Neural cell (in vitro differentiated cells): ENCODE measurements at regions not wholly inside any gene's neighbourhood (a gene's known extent, or its start where the extent isn't known, plus 50 kb on each side); places are given as distances from the start of the nearest gene placed in this dataset.

ENCODE experiments used
- H2AFZ ChIP-seq: fragments of 200-600, 300-800 bp; sonication (generic), shearing (Covaris generic); 2 replicates; pipeline ENCODE4 v1.6.0; 2014; ENCODE audit warnings: low read depth, mild to moderate bottlenecking, antibody characterized with exemption, low read length, moderate library complexity
- H3F3A ChIP-seq: fragments of 200-600 bp; shearing (Covaris generic); 2 replicates; pipeline ENCODE4 v1.6.1; 2016; ENCODE audit warnings: mild to moderate bottlenecking, moderate library complexity, mixed read lengths, antibody characterized with exemption, low read length; ENCODE audit not compliant: insufficient read depth, poor library complexity, severe bottlenecking
- H3K27ac ChIP-seq: fragments of 200-600, 300-800 bp; sonication (generic), shearing (Covaris generic); 2 replicates; pipeline ENCODE4 v1.5.1; 2014; ENCODE audit warnings: mild to moderate bottlenecking, low read length, moderate library complexity
- H3K27me3 ChIP-seq: fragments of 300-800, 200-600 bp; sonication (generic), shearing (Covaris generic); 2 replicates; pipeline ENCODE4 v1.6.0; 2014; ENCODE audit warnings: mild to moderate bottlenecking, low read depth, low read length, moderate library complexity; ENCODE audit not compliant: insufficient read depth
- H3K36me3 ChIP-seq: fragments of 300-800, 200-600 bp; sonication (generic), shearing (Covaris generic); 2 replicates; pipeline ENCODE4 v1.5.1; 2014; ENCODE audit warnings: mild to moderate bottlenecking, antibody characterized with exemption, low read length, moderate library complexity; ENCODE audit not compliant: insufficient read depth
- H3K4me2 ChIP-seq: fragments of 300-800, 200-600 bp; sonication (generic), shearing (Covaris generic); 2 replicates; pipeline ENCODE4 v1.6.0; 2014; ENCODE audit warnings: mild to moderate bottlenecking, low read length
- H3K4me3 ChIP-seq: fragments of 300-800, 200-600 bp; sonication (generic), shearing (Covaris generic); 2 replicates; pipeline ENCODE4 v1.5.1; 2014; ENCODE audit warnings: mild to moderate bottlenecking, low read length, moderate library complexity
- H3K79me2 ChIP-seq: fragments of 200-600 bp; shearing (Covaris generic); replicated peaks from 2 replicates; pipeline ENCODE4 v1.6.0; 2014; ENCODE audit warnings: mild to moderate bottlenecking, low read length, moderate library complexity; ENCODE audit not compliant: insufficient read depth
- H3K9ac ChIP-seq: fragments of 300-800, 200-600 bp; sonication (generic), shearing (Covaris generic); 2 replicates; pipeline ENCODE4 v1.6.1; 2016; ENCODE audit warnings: mild to moderate bottlenecking, low read length, mixed read lengths
- H3K9me2 ChIP-seq: fragments of 200-600 bp; shearing (Covaris generic); 2 replicates; pipeline ENCODE4 v1.6.1; 2016; ENCODE audit warnings: mild to moderate bottlenecking, low read length, mixed read lengths; ENCODE audit not compliant: insufficient read depth
- H3K9me3 ChIP-seq: fragments of 200-600, 300-800 bp; sonication (generic), shearing (Covaris generic); 2 replicates; pipeline ENCODE4 v1.6.1; 2016; ENCODE audit warnings: mild to moderate bottlenecking, mixed run types, low read length, moderate library complexity, mixed read lengths
- H4K20me1 ChIP-seq: fragments of 200-600 bp; shearing (Covaris generic); 2 replicates; pipeline ENCODE4 v1.6.1; 2016; ENCODE audit warnings: mild to moderate bottlenecking, mixed run types; ENCODE audit not compliant: insufficient read depth
- CTCF ChIP-seq: fragments of 450-650 bp; IDR thresholded peaks from 2 replicates; pipeline ENCODE4 v1.5.1; 2014; ENCODE audit warnings: antibody characterized with exemption, mild to moderate bottlenecking, moderate library complexity; ENCODE audit not compliant: poor library complexity, severe bottlenecking
- EP300 ChIP-seq: fragments of 450-650 bp; conservative IDR thresholded peaks from 2 replicates; pipeline ENCODE4 v1.6.1; 2014; ENCODE audit warnings: antibody characterized with exemption, mild to moderate bottlenecking, moderate library complexity; ENCODE audit not compliant: poor library complexity, severe bottlenecking
- EZH2 ChIP-seq: fragments of 200-600, 300-800 bp; shearing (Covaris generic), sonication (generic); IDR thresholded peaks from 2 replicates; pipeline ENCODE4 v1.6.1; 2014; ENCODE audit warnings: antibody characterized with exemption, low read length, borderline replicate concordance, mild to moderate bottlenecking; ENCODE audit not compliant: insufficient read depth, poor library complexity, severe bottlenecking
- MXI1 ChIP-seq: fragments of 450-650 bp; conservative IDR thresholded peaks from 2 replicates; pipeline ENCODE4 v1.6.1; 2014; ENCODE audit warnings: antibody characterized with exemption, mild to moderate bottlenecking; ENCODE audit not compliant: poor library complexity, severe bottlenecking
- POLR2AphosphoS5 ChIP-seq: IDR thresholded peaks from 2 replicates; pipeline ENCODE4 v1.6.1; 2012
- RAD21 ChIP-seq: fragments of 450-650 bp; conservative IDR thresholded peaks from 2 replicates; pipeline ENCODE4 v1.6.1; 2014; ENCODE audit warnings: antibody characterized with exemption, mild to moderate bottlenecking, moderate library complexity
- REST ChIP-seq: IDR thresholded peaks from 2 replicates; pipeline ENCODE4 v1.6.1; 2012; ENCODE audit warnings: borderline replicate concordance
- SMC3 ChIP-seq: fragments of 450-650 bp; conservative IDR thresholded peaks from 2 replicates; pipeline ENCODE4 v1.6.1; 2014; ENCODE audit warnings: antibody characterized with exemption, mild to moderate bottlenecking, moderate library complexity; ENCODE audit not compliant: poor library complexity
- TAF1 ChIP-seq: IDR thresholded peaks from 2 replicates; pipeline ENCODE4 v1.6.1; 2012; ENCODE audit warnings: low read depth

GRCh38 chr22:47632701-47633100, 870.3 kb downstream of the TBC1D22A start:
- TF ChIP-seq MXI1 (no peak), RAD21 (no peak), CTCF (no peak), EP300 (no peak), POLR2AphosphoS5 (no peak), TAF1 (no peak), EZH2 (no peak), SMC3 (no peak)
- Histone ChIP-seq H3K36me3 (no peaks in the 10 kb centered on the region), H3K79me2 (no peaks in the 10 kb centered on the region), H3K27me3 (no peaks in the 10 kb centered on the region), H3K4me3 (no peak overlapping the region), H3F3A (no peaks in the 10 kb centered on the region), H3K27ac (no peak overlapping the region), H3K9ac (no peak overlapping the region), H2AFZ (no peak overlapping the region), H3K9me3 (no peaks in the 10 kb centered on the region), H3K9me2 (no peaks in the 10 kb centered on the region), H4K20me1 (no peaks in the 10 kb centered on the region), H3K4me2 (no peak overlapping the region)

- TF ChIP-seq MXI1: no peak
- no peak for TF ChIP-seq SMC3
- no peak for TF ChIP-seq RAD21
- no peak for TF ChIP-seq REST
- TF ChIP-seq POLR2AphosphoS5: no peak
- no peak for TF ChIP-seq EP300
- TF ChIP-seq TAF1: no peak
- no peak for TF ChIP-seq CTCF
- H3K27ac ChIP-seq: no peak overlapping the region
- no peak overlapping the region for H3K4me2 ChIP-seq
- H3K9me3 ChIP-seq: no peaks in the 10 kb centered on the region
- H3K9me2 ChIP-seq: no peaks in the 10 kb centered on the region
- H3K9ac ChIP-seq: no peak overlapping the region
- no peaks in the 10 kb centered on the region for H4K20me1 ChIP-seq
- H2AFZ ChIP-seq: no peak overlapping the region
- H3F3A ChIP-seq: no peaks in the 10 kb centered on the region
- H3K4me3 ChIP-seq: no peak overlapping the region
- no peaks in the 10 kb centered on the region for H3K79me2 ChIP-seq
- H3K27me3 ChIP-seq: no peaks in the 10 kb centered on the region
- H3K36me3 ChIP-seq: no peaks in the 10 kb centered on the region
Measured at GRCh38 chr22:47631571-47632102, 869.2 kb downstream of the TBC1D22A start.
